HG03575 (cell line): ENCODE measurements at regions not wholly inside any gene's neighbourhood (a gene's known extent, or its start where the extent isn't known, plus 50 kb on each side); places are given as distances from the start of the nearest gene placed in this dataset.

ENCODE experiments used
- ATAC-seq: cut with Tn5 transposase; IDR thresholded peaks from one replicate; pipeline ENCODE4 v1.9.1; 2021; ENCODE audit not compliant: unreplicated experiment, insufficient number of reproducible peaks, low FRiP score; ENCODE audit errors: extremely low read depth

DNA sequence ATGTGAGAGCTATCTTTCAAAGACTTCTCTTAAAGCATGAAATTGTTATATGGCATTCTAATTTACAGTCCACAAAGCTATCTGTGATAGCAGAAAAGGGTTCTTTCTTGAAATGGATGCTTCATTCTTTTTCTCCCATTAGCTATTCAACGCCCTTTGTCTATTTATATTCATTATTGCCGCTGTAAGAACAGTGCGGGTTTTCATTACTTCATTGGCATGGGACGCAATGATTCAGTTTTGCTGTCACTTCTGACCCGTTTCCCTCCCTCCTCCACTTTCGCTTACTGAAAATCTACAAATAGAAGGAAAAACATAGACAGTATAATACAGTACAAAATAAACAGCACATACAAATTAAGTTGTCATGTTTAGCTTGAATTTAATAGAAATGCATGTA, 394.6 kb downstream of the PCDH7 start:
- no peak for ATAC-seq

DNA sequence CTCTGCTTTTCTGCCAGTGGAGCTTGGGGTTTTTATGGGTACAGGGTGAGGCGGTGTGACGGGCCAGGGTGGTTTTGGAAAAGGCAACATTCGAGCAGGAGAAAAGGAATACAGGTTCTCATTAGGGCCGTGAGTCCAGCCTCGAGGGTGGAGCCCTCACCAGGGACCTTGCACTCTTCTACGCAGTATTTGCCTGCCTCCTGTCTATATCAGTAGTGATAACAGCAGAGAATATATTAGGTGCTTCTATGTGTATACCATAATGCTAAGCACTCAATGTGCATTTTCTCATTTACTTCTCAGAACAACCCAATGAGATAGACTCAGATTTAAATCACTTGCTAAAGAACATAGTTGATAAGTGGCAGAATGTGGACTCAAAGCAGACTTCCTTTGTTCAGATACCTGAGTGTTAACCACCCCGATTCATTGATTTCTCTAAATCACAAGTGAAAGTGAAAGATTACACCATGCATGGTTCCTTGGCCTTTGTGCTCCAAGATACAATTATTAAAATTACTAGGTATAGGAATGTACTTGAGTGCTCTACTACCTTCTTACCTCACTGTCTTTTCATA, 403.9 kb downstream of the PCDH7 start:
- no peak for ATAC-seq

DNA sequence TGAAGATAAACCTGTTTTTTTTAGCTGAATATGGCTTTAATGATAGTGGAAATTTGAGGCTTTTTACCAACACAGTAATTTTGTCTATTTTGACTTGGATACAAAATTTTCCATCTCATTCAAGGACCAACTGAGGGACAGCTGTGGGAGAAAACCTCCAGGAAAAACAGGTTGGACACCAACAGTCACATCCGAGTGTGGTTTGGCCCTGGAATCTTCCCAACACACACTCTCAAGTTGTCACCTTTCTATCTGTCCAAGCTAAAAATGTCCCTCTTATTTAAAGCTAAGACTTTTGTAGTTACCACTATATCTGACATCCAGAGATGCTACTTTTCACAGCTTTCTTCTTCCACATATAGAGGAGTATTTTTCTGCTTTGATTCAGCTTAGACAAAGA, 404.9 kb downstream of the PCDH7 start:
- ATAC-seq: no peak

DNA sequence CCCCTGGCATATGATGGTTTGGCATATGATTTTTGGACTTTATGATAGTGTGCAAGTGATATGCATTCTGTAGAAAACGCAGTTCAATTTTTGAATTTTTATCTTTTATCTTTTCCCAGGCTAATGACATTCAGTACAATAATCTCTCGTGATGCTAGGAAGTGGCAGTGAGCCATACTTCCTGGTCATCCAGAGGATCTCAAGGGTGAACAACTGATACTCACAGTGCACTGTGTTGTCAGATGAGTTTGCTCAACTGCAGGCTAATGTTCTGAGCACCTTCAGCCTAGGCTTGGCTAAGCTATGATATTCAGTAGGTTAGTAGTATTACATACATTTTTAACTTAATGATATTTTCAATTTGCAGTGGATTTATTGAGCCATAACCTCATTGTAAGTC, 405.3 kb downstream of the PCDH7 start:
- no peak for ATAC-seq

DNA sequence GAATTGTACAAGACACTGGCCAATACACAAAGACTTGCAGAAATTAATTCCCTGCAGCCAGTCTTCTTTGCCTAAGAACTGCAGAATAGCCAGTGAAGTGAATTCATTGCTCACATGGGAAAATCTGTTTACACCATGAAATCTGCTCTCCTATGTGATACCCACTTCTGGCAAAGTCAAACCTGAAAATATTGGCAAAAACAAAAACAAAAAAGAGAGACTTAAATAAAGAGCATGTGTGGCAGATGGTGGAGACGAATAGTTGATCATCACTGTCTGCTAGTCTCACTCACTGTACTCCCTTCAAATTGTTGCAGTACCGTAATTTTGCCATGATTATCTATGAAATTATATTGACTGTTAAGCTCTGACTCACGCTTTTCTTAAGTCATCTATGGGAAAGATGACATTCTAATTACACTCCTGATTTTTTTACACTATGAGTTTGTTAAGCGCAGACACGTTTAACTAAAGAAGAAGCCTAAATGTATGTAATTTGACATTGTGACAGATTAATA, 406.8 kb downstream of the PCDH7 start:
- no peak for ATAC-seq

DNA sequence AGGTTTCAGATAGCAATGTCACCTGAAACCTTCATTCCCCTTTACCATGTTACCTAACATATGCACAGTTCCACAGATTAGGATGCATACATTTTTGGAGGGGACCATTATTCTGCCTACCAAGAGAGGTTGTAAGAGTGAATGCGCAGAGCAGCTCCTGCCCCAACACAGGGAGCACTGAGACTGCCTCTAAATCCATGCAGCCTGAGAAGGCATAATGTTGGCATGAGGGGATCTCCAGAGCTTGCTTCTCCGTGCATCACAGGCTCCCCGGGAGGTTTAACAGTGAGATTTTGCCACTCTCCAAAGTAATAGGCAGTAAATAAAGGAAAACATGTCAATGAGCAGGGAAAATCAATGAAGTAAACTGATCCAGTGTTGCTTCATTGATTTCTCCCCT, 410.8 kb downstream of the PCDH7 start:
- no peak for ATAC-seq

DNA sequence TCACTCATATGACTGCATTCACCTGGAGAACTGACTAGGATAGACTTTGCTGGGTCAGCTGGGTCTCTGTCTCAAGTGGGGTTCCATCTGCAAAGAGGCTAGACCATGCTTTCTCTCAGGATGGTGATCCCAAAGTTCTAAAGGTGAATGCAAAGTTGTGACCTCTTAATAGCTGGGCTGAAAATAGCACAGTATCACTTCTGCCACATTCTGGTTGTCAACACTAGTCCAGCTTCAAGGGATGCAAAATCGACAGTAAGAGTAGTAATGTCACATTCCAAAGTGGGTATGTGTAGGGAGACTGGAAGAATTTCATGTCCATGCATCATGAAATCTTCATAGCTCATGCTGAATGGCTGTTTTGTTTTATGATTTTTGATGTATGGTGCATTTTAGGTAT, 414.6 kb downstream of the PCDH7 start:
- no peak for ATAC-seq

DNA sequence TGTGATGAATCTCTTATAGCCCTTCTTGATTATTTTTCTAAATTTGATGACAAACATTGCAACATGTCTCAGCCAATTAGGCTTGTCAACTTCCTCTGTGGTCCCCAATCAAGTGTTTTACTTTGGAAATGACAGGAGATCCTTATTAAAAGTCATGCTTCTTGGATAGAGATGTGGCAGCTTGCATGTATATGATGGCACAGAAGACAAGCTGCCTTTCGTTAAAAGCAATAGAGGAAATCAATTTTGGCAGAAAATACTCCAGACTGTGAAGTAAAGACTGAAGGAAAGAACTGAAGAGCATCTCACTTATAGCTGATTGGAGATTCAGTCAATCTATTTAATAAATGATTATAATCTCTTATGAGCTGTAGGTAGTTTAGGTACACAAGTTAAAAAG, 419.6 kb downstream of the PCDH7 start:
- no peak for ATAC-seq

DNA sequence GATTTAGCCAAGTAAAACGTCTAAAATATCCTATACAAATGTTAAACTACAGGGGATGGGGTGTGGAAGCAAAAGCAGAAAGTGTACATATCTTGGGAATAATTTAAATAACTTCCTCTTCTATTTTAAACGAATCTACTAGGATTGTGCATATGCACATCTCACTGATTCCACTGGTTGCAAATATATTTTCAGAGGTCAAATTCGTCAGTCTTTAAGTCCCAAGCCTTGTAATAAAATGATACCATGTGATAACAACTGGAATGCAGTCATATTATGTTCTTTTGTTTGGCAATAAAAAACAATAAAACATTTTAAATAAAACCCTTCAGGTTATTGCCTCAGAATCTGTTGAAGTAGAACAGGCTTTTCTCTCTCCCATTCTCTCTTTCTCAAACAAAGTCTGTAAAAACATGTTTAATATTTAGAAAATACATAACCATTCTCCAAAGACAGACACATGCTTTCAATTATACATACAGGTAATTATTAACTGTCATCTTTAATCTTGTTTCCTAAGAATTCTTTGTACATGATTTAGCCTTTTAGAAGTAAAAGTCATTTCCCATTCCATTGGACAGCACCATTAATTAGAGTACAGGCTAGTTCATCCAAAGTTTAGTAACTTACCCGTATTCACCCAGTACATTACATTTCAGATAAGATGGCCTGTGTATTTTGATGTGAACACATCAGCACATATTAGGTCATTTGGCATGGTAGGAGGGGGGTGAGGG, 421.1 kb downstream of the PCDH7 start:
- no peak for ATAC-seq

DNA sequence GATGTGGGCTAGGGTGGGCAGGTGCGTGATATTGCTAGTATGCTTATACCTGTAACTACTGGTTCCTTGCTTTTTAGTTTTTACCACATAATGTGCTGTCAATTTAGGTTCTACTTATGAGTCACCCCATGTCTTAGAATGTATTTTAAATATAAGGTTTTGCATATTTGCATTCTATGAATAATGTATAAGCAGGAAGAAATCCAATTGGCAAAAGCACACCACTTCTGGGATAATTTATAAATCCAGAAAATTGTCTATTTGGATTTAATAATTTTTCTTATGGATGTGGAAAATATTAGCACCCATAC, 421.6 kb downstream of the PCDH7 start:
- no peak for ATAC-seq

DNA sequence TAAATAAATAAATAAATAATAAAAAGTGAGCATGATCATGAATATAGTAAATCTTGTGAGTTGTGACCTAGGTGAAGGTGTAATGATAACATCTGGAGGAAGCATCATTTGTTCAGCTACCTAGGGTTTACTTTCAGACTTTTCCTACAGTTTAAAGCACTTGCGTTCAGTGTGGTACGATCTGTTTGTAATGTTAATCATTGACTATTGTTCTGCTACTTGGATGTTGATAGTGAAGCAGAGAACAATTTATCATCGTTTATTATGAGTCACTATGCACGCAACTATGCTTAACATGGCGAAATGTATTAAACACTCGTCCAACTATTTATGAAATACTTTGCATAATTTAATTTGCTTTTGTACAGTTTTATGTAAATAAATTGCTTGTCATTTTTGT, 426.2 kb downstream of the PCDH7 start:
- ATAC-seq: no peak

DNA sequence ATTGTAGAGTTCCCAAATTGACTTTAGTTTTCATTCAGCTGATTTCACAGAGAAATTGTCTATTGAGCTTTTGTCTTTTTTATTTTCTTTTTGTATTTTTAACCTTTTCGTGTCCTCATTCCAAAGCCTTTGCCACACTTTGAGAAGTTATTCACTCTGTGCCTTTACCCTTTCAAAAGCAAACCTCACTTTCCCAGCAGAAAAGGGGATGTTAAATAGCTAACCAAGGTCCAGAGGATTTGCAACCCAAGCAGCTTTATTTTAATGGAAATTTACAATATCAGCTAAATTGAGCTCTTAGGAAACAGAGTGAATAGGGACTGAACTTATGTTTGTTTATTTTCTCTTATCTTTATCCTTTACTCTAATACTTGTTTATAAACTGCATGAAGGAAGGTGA, 428.8 kb downstream of the PCDH7 start:
- ATAC-seq: no peak

DNA sequence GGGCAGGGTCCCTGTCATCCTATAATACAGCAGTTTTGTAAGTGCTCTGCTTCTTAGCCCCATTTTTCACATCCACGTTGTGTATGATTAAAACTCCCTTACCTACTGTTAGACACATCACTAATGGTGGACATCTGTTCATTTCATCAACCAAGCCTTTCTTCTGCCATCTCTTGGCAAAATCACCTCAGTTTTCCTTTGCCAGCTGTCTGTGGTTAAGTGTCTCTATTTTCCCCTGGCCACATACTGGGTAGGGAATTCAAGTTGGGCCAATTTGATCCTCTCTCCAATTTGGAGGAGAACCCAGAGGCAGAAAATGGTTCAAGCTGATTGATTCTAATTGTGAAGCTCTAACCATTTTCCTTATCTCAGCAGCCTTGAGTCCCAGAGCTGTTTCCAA, 436.1 kb downstream of the PCDH7 start:
- ATAC-seq: no peak

DNA sequence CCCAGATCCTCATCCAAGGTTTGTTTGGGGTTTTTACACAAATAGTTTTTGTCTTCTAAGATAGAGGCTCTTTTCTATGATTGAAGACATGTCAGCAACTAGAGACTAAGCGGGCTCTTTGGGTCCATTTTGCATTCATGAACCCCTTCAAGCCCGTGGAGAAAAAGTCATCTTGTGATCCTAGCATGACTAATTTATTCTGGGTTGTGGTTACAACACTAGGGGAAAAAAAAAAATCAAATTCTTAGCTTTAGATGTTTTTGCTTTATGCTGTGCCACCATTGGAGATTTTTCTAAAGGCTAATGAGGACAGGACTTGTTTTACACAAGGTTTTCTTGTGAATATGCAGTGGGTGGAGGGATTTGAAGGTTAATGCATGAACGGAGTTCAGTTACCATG, 440.0 kb downstream of the PCDH7 start:
- no peak for ATAC-seq

DNA sequence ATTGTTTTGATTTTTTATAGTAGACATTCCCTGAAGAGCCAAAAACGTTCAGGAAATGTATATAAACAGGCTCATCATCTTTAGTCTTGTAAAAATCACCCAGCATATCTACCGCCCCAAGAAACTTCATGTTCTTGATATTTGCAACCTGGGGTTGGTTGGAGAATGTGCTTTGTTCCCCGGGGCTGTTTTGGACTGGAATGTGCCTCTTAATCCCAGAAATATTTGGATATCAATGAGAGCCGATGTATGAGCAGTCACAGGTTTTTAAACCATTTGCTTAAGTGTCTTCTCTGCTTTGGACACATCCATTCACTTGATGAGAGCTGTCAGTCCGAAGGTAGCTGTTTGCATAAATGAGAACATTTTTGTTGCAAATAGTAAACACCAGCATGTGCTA, 449.7 kb downstream of the PCDH7 start:
- ATAC-seq: no peak

DNA sequence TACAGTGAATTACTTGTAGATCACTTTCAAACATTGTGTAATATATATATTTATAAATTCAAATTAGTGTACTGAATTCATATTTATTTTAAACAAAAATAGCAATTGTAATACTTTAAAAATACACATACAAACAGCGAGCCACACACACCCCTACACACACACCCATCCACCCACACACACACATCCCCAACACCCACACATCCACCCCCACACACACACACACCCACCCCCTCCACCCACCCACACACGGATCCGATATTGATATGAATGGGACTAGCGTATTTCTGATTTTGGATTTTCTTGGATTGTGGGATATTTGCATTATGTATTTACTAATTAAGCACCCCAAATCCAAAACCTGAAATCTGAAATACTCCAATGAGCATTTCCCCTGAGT, 451.2 kb downstream of the PCDH7 start:
- ATAC-seq: no peak

DNA sequence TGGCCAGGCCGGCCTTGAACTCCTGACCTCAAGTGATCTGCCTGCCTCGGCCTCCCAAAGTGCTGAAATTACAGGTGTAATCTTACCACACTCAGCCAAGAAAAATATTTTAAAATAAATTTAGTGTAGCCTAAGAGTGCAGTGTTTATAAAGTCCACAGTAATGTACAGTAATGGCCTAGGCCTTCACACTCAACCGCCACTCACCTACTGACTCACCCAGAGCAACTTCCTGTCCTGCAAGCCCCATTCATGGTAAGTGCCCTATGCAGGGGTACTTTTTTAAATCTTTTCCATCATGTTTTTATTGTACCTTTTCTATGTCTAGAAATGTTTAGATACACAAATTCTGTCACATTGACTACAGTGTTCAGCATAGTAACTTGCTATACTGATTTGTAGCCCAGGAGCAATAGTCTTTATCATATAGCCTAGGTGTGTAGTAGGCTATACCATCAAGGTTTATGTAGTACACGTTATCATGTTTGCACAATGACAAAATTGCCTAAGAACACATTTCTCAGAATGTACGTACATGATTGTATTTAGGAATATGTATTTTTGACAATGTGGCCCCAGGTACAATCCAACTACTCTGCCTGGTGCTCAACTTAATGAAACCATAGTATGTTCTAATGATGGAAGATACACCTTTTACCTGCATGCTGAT, 455.2 kb downstream of the PCDH7 start:
- ATAC-seq: no peak

DNA sequence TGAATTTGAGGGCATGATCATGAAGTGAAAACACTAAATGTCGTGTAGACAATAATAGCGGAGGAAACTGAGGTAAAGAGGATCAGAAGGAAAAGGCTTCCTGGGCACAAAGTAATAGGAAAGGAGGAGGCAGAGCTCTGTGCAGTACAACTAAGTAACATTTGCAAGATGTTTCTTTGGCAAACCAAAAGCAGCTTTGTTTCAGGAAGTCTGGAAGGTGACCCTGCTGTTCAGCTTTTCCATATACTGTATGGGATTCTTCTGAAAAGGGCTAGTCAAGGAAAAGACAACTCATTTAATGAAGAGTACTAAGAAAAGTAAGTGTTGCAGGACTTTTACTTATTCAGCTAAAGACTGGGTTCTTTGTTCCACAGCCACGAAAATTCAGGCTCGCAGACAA, 463.1 kb downstream of the PCDH7 start:
- ATAC-seq: no peak

DNA sequence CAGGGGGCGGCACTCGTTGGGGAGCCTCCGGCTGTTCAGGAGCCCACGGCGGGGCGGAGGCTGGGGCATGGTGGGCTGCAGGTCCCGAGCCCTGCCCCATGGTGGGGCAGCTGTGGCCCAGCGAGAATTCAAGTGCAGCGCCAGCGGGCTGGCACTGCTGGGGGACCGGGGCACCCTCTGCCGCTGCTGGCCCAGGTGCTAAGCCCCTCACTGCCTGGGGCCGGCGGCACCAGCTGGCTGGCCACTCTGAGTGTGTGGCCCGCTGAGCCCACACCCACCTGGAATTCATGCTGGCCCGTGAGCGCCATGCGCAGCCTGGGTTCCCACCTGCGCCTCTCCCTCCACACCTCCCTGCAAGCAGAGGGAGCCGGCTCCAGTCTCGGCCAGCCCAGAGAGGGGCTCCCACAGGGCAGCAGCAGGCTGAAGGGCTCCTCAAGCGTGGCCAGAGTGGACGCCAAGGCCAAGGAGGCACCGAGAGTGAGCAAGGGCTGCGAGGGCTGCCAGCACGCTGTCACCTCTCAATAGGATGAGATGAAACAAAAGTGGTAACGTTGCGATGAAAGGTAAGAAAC, 464.9 kb downstream of the PCDH7 start:
- ATAC-seq: no peak

DNA sequence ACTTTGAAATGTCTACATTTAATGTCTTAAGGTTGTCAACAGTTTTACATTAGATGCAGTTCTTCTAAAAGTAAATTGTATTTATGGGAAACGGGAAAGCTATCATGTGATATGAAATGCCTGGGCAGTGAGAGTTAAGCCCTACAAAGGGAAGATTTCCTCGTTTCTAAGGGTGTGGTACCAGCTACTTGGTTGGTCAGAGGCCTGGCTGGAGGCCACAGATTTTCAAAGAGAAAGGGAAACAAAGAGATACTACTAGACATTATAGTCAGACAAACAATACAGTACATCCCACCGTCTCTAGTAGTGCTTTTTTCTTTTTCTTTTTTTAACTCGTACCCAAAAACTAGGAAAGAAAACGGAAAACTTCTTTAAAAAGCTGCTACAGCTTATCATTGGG, 467.8 kb downstream of the PCDH7 start:
- ATAC-seq: no peak
